Duodenal mucosa (tissue), 2 donors: ENCODE measurements at regions not wholly inside any gene's neighbourhood (a gene's known extent, or its start where the extent isn't known, plus 50 kb on each side); places are given as distances from the start of the nearest gene placed in this dataset.

Experiments used
- H3K27ac ChIP-seq: one replicate; pipeline ENCODE4 v1.7.0; 2013; ENCODE audit warnings: low read depth, low read length
- H3K27me3 ChIP-seq, 2 donors: one replicate each; pipeline ENCODE4 v1.7.0; 2013; ENCODE audit warnings: low read length in 2 of 2, control low read depth in 1 of 2; ENCODE audit not compliant: insufficient read depth in 2 of 2, control insufficient read depth in 1 of 2
- H3K36me3 ChIP-seq, 2 donors: one replicate each; pipeline ENCODE4 v1.7.0; 2013; ENCODE audit warnings: low read length in 2 of 2, control low read depth in 1 of 2; ENCODE audit not compliant: insufficient read depth in 2 of 2, control insufficient read depth in 1 of 2
- H3K4me1 ChIP-seq, 2 donors: one replicate each; pipeline ENCODE4 v1.7.0; 2013; ENCODE audit warnings: low read length in 2 of 2, control low read depth in 1 of 2; ENCODE audit not compliant: insufficient read depth in 2 of 2, control insufficient read depth in 1 of 2
- H3K4me3 ChIP-seq, 2 donors: one replicate each; pipeline ENCODE4 v1.7.0; 2013; ENCODE audit warnings: low read length in 2 of 2, low read depth in 1 of 2
- H3K9ac ChIP-seq, 2 donors: one replicate each; pipeline ENCODE4 v1.7.0; 2013; ENCODE audit warnings: low read length in 2 of 2, low read depth in 1 of 2
- H3K9me3 ChIP-seq, 2 donors: one replicate each; pipeline ENCODE4 v1.7.0; 2013; ENCODE audit warnings: low read length in 2 of 2, control low read depth in 1 of 2; ENCODE audit not compliant: control insufficient read depth in 1 of 2

DNA sequence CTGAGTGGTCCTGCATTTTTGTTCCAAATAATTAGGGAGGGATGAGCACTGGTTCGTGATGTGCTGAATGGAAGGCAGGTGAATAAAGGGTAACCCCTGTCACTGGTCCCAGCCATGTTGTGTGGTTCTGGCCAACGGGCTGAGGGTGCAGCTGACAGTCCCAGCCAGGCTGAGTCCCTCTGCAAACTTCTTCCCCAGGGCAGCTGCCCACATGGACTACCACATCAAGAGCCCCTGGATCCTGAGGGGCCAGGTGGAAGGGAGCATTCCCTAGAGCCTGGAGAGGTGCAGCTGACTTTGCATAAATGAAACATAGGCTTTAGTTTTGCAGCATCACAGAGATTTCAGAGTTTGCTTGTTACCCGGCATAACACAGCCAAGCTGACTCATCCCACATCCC lies 219.8 kb upstream of the MYT1L start:
- H3K27ac ChIP-seq: no peak overlapping the region
- no peaks in the 10 kb centered on the region for H3K36me3 ChIP-seq
- no peak overlapping the region for H3K9ac ChIP-seq
- H3K27me3 ChIP-seq: no peaks in the 10 kb centered on the region
- H3K4me1 ChIP-seq: no peaks in the 10 kb centered on the region
- H3K9me3 ChIP-seq: peaks cover 7 to 14% of the 10 kb centered on the region in 2 donors
- no peak overlapping the region for H3K4me3 ChIP-seq

DNA sequence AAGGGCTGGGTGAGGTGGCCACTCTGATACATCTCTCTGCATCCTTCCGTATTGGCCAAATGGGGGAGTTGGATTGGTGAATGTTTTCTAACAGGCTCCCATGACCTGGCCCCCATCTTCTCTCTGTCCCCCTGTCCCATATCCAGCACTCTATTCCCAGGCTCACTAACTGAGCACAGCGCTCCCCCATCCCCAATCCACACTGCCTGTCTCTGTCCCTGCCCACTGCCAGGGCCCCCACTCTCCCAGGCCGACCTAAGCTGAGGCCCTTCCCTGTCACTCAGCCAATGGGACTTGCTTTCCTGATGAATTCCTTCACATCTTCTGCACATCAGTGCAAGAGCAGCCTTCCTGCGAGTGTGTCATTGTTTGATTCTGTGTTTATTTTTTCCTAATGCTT lies 216.8 kb upstream of the MYT1L start:
- H3K9ac ChIP-seq: no peak overlapping the region

DNA sequence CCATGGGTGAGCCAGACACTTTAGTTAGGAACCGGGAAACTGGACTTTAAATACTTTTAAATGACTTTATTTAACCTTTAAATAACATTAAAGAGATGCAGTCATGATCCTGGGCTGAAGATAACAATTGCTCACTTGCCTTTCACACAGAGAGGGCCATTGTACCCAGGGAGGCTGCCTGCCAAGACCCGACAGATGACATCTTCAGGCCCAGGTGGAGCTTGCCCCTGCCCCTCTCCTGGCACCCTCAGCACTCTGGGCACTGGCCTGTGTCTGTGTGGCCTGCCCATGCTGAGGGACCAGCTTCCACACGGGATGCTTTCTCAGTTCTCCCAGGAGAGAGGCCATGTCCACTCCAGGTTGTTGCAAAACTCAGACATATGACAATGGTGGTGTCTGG lies 216.4 kb upstream of the MYT1L start:
- Histone ChIP-seq H3K9me3 (peaks cover 0 to 7% of the 10 kb centered on the region in 2 donors), H3K4me1 (no peaks in the 10 kb centered on the region), H3K36me3 (no peaks in the 10 kb centered on the region), H3K27ac (no peak overlapping the region), H3K27me3 (no peaks in the 10 kb centered on the region), H3K9ac (no peak overlapping the region), H3K4me3 (no peak overlapping the region)

More for the DNA sequence above, 216.8 kb upstream of the MYT1L start:
- Histone ChIP-seq H3K4me3 (no peak overlapping the region), H3K27ac (no peak overlapping the region), H3K36me3 (no peaks in the 10 kb centered on the region), H3K4me1 (no peaks in the 10 kb centered on the region), H3K9me3 (peaks cover 3 to 11% of the 10 kb centered on the region in 2 donors), H3K27me3 (no peaks in the 10 kb centered on the region)

GRCh38 chr2:2546046-2546445 lies 215.0 kb upstream of the MYT1L start:
- H3K4me1 ChIP-seq: no peaks in the 10 kb centered on the region
- no peak overlapping the region for H3K9ac ChIP-seq
- H3K9me3 ChIP-seq: peaks cover 0 to 3% of the 10 kb centered on the region in 2 donors
- H3K27ac ChIP-seq: no peak overlapping the region
- no peaks in the 10 kb centered on the region for H3K36me3 ChIP-seq
- no peaks in the 10 kb centered on the region for H3K27me3 ChIP-seq
- no peak overlapping the region for H3K4me3 ChIP-seq

DNA sequence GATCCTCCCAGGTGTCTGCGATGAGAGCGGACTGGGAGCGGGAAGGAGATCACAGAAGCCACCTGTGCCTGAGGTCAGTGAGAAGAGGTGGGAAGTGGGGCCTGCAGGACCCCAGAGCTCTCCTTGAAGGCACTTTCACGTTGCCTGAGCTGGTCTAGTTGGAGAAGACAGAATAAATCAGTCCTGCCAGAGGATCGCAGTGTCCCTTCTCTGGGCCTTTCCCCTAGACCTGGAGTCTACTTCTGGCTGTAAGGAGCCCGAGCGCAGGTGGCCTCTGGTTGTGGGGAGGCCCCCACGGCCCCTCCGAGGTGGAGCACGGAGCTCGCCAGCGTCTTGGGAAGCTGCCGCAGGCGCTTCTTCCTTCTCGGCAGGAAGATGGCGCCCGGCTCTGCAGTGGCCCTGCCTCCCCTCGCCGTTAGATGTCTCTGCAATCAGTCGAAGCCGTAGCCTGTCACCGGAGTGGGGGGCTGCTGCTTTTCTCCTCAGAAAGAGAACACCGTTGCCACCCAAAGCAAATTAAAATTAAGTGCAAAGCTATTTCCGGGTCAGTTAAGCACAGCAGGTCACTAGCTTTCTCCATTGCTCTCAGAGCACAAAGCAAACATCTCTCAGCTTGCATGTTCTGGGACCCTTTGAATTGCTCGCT lies 212.0 kb upstream of the MYT1L start:
- Histone ChIP-seq H3K27me3 (no peaks in the 10 kb centered on the region), H3K4me1 (no peaks in the 10 kb centered on the region), H3K4me3 (no peak overlapping the region), H3K9me3 (no peaks in the 10 kb centered on the region), H3K9ac (no peak overlapping the region), H3K36me3 (no peaks in the 10 kb centered on the region), H3K27ac (no peak overlapping the region)

- Histone ChIP-seq H3K9me3 (no peaks in the 10 kb centered on the region), H3K27me3 (no peaks in the 10 kb centered on the region), H3K9ac (no peak overlapping the region), H3K4me3 (no peak overlapping the region), H3K27ac (no peak overlapping the region), H3K36me3 (no peaks in the 10 kb centered on the region), H3K4me1 (no peaks in the 10 kb centered on the region)
Observed at GRCh38 chr2:2542316-2542715, 211.2 kb upstream of the MYT1L start.

DNA sequence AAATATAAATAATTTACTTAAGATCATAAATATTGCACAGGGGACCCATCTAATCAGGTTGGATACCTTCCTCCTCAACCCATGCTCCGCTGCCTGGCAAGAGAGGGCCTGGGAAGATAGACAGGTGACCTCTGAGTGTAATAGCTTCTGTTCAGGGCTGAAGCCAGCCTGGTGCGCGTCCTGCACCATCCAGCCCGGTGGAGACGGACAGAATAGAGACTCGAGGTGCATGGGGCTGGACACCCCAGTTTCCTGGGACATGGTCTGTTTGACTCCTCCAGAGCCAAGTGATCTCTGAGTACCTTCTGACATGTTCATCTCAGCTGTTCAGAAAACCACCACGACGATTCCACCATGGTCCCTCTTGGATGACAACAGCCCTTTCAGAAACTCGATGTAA lies 209.3 kb upstream of the MYT1L start:
- no peak overlapping the region for H3K9ac ChIP-seq
- no peaks in the 10 kb centered on the region for H3K27me3 ChIP-seq
- no peaks in the 10 kb centered on the region for H3K36me3 ChIP-seq
- H3K9me3 ChIP-seq: no peaks in the 10 kb centered on the region
- H3K4me1 ChIP-seq: peaks cover 0 to 4% of the 10 kb centered on the region in 2 donors
- no peak overlapping the region for H3K4me3 ChIP-seq
- H3K27ac ChIP-seq: no peak overlapping the region

- H3K9me3 ChIP-seq: no peaks in the 10 kb centered on the region
- no peak overlapping the region for H3K27ac ChIP-seq
- peaks cover 0 to 4% of the 10 kb centered on the region in 2 donors for H3K4me1 ChIP-seq
- H3K9ac ChIP-seq: no peak overlapping the region
- no peaks in the 10 kb centered on the region for H3K27me3 ChIP-seq
- H3K36me3 ChIP-seq: no peaks in the 10 kb centered on the region
- no peak overlapping the region for H3K4me3 ChIP-seq
Observed at GRCh38 chr2:2536416-2537056, 205.5 kb upstream of the MYT1L start.

DNA sequence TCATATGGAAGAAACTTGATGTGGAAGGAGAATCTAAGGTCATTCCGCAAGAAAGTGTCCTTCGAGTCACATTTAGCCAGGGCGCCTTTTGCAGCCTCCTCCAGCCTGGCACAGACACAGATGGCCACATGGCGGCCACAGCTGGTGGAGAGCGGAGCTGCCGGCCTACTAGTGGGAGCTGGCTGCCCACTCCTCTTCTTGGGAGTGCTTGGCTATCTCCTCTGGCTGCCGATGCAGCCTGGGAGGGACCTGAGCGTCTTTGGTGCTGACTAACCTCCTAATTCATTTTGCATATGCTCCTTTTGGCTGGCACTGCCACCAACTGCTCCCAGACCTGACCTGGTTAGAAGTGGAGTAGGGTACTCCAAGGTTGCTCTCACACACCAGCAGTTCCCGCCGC lies 199.3 kb upstream of the MYT1L start:
- H3K4me1 ChIP-seq: peaks cover 0 to 3% of the 10 kb centered on the region in 2 donors
- H3K9me3 ChIP-seq: no peaks in the 10 kb centered on the region
- no peaks in the 10 kb centered on the region for H3K27me3 ChIP-seq
- H3K36me3 ChIP-seq: no peaks in the 10 kb centered on the region
- no peak overlapping the region for H3K27ac ChIP-seq
- H3K9ac ChIP-seq: no peak overlapping the region
- H3K4me3 ChIP-seq: no peak overlapping the region

GRCh38 chr2:2528846-2529245 lies 197.8 kb upstream of the MYT1L start:
- no peaks in the 10 kb centered on the region for H3K9me3 ChIP-seq
- H3K4me3 ChIP-seq: no peak overlapping the region
- peaks cover 0 to 3% of the 10 kb centered on the region in 2 donors for H3K4me1 ChIP-seq

More at GRCh38 chr2:2528846-2529245, 197.8 kb upstream of the MYT1L start:
- Histone ChIP-seq H3K27ac (no peak overlapping the region), H3K36me3 (no peaks in the 10 kb centered on the region), H3K9ac (no peak overlapping the region), H3K27me3 (no peaks in the 10 kb centered on the region)
